Lung (tissue), 11 donors: ENCODE measurements at regions not wholly inside any gene's neighbourhood (a gene's known extent, or its start where the extent isn't known, plus 50 kb on each side); places are given as distances from the start of the nearest gene placed in this dataset.

Source experiments
- ATAC-seq: fragments of 200-7000 bp; cut with Tn5 transposase; one replicate; pipeline ENCODE4 v1.9.1; 2020; ENCODE audit warnings: moderate number of reproducible peaks; ENCODE audit not compliant: insufficient read depth, low FRiP score
- DNase-seq, 3 donors: peaks; one replicate each; pipeline ENCODE4 v3.0.0-alpha.2; 2013 to 2017
- H3K27ac ChIP-seq, 2 donors: one replicate each; pipeline ENCODE4 v1.5.1; 2013; ENCODE audit warnings: mild to moderate bottlenecking in 2 of 2, moderate library complexity in 2 of 2, control low read depth in 1 of 2, inconsistent platforms in 1 of 2, low read depth in 1 of 2, low read length in 1 of 2
- H3K27me3 ChIP-seq, 3 donors: one replicate each; pipeline ENCODE4 v1.5.1; 2013; ENCODE audit warnings: low read length in 2 of 3; ENCODE audit not compliant: control insufficient read depth in 3 of 3, insufficient read depth in 3 of 3
- H3K36me3 ChIP-seq, 4 donors: one replicate each; pipeline ENCODE4 v1.5.1; 2013; ENCODE audit warnings: low read length in 4 of 4, mild to moderate bottlenecking in 1 of 4, moderate library complexity in 1 of 4; ENCODE audit not compliant: control insufficient read depth in 4 of 4, insufficient read depth in 4 of 4
- H3K4me1 ChIP-seq, 5 donors: one replicate each; pipeline ENCODE4 v1.5.1; 2013; ENCODE audit warnings: low read length in 5 of 5, mild to moderate bottlenecking in 2 of 5, moderate library complexity in 1 of 5; ENCODE audit not compliant: control insufficient read depth in 5 of 5, insufficient read depth in 5 of 5
- H3K4me3 ChIP-seq: one replicate; pipeline ENCODE4 v1.5.1; 2013; ENCODE audit warnings: mild to moderate bottlenecking, control low read depth, moderate library complexity
- H3K9ac ChIP-seq, 2 donors: one replicate each; pipeline ENCODE4 v1.5.1; 2013; ENCODE audit warnings: low read length in 2 of 2, control low read depth in 1 of 2; ENCODE audit not compliant: insufficient read depth in 1 of 2
- H3K9me3 ChIP-seq, 4 donors: one replicate each; pipeline ENCODE4 v1.5.1; 2013; ENCODE audit warnings: low read length in 3 of 4, mild to moderate bottlenecking in 1 of 4, moderate library complexity in 1 of 4; ENCODE audit not compliant: control insufficient read depth in 4 of 4, insufficient read depth in 3 of 4
- WGBS, 2 donors: extraction: QIAGEN DNeasy Blood & Tissue Kit; methylation state at CpG; one replicate each; pipeline ENCODE4 v1.1.7; 2013; 5-methylcytosine and 5-hydroxymethylcytosine counted together
- TF ChIP-seq, protein P1 (sequence below): IDR thresholded peaks from 2 replicates; pipeline ENCODE4 v1.5.1; 2012; ENCODE audit warnings: mild to moderate bottlenecking; ENCODE audit errors: control extremely low read depth, extremely low read depth
- donor health status: control.
- donor health status: control.
- donor health status: Bipolar disorder and iron deficiency.
- donor health status: healthy.
- donor health status: DM: yes; HTN: yes; CAD: no.

DNA sequence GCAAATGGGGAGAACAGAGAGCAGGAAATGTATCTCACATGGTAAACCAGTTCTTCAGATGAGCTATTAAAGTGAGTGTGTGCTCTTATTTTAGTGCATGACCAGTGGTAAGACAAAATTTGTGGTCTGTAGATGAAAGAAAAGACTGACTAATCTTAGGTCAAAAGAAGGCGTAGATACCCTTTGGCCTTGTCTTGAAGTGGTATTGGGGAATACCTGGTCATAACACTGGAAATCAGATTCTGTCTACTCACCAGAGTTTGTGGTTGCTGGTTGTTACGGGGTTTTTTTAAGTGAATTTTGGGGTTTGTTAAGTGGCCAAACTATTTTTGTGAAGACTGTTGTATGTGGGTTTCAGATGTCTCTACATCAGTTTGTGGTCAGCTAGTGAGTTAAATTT lies 173.5 kb downstream of the KDM5D start:
- H3K36me3 ChIP-seq, result no peaks in the 10 kb centered on the region
- DNase-seq, result no peak
- WGBS, 2 donors, result 70% methylated on average over 2 of the region's 2 CpGs; no CpG with 5 or more reads in 1 of the 2 donors
- no peaks in the 10 kb centered on the region for H3K9me3 ChIP-seq
- TF ChIP-seq, protein P1, sequence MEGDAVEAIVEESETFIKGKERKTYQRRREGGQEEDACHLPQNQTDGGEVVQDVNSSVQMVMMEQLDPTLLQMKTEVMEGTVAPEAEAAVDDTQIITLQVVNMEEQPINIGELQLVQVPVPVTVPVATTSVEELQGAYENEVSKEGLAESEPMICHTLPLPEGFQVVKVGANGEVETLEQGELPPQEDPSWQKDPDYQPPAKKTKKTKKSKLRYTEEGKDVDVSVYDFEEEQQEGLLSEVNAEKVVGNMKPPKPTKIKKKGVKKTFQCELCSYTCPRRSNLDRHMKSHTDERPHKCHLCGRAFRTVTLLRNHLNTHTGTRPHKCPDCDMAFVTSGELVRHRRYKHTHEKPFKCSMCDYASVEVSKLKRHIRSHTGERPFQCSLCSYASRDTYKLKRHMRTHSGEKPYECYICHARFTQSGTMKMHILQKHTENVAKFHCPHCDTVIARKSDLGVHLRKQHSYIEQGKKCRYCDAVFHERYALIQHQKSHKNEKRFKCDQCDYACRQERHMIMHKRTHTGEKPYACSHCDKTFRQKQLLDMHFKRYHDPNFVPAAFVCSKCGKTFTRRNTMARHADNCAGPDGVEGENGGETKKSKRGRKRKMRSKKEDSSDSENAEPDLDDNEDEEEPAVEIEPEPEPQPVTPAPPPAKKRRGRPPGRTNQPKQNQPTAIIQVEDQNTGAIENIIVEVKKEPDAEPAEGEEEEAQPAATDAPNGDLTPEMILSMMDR, result no peak
- H3K27me3 ChIP-seq, result no peaks in the 10 kb centered on the region
- H3K4me1 ChIP-seq, result no peaks in the 10 kb centered on the region
- no peak for ATAC-seq
- no peak overlapping the region for H3K27ac ChIP-seq
- H3K4me3 ChIP-seq, result no peak overlapping the region
- H3K9ac ChIP-seq, result no peak overlapping the region

DNA sequence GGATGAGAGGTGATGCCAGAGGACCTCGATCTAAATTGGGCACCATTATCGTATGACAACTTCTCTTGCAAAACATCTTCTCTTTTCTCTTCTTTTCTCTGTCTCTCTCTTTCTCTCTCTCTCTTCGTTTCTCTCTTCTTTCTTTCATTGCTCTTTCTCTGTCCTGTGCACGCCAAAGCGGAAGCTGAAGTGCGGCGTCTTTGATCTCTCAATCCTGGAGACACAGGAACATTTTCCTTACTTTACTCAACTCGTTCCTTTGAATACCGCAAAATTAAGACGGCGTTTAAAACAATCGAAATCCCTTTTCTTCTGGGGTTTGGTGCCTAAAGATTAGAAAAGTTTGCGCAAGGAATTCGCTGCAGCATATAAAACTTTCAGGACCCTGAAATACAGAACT lies 176.6 kb downstream of the KDM5D start:
- Histone ChIP-seq H3K9me3 (no peaks in the 10 kb centered on the region), H3K4me1 (no peaks in the 10 kb centered on the region), H3K9ac (no peak overlapping the region), H3K36me3 (no peaks in the 10 kb centered on the region), H3K4me3 (no peak overlapping the region), H3K27me3 (no peaks in the 10 kb centered on the region), H3K27ac (peak overlapping the region in 1 of 2 donors; percentile 83)
- ATAC-seq (no peak), DNase-seq (peak in 1 of 3 donors; percentile 52)
- TF ChIP-seq, protein P1, result no peak
- 1% methylated on average over 14 of the region's 14 CpGs; no CpG with 5 or more reads in 1 of the 2 donors for WGBS, 2 donors

- 0% methylated on average over 36 of the region's 53 CpGs; no CpG with 5 or more reads in 1 of the 2 donors for WGBS, 2 donors
Observed at GRCh38 chrY:19567051-19567921, 177.2 kb downstream of the KDM5D start.

More at GRCh38 chrY:19567051-19567921, 177.2 kb downstream of the KDM5D start:
- DNase-seq (peak in 1 of 3 donors; percentile 95), ATAC-seq (no peak)
- Histone ChIP-seq H3K4me1 (no peaks in the 10 kb centered on the region), H3K9ac (no peak overlapping the region), H3K9me3 (no peaks in the 10 kb centered on the region), H3K27ac (peak overlapping the region in 1 of 2 donors; percentile 83), H3K27me3 (no peaks in the 10 kb centered on the region), H3K4me3 (no peak overlapping the region), H3K36me3 (no peaks in the 10 kb centered on the region)
- TF ChIP-seq, protein P1, result no peak
